HEK293 (cell line): ENCODE measurements at regions not wholly inside any gene's neighbourhood (a gene's known extent, or its start where the extent isn't known, plus 50 kb on each side); places are given as distances from the start of the nearest gene placed in this dataset.

Experiments used
- CTCF ChIA-PET: fragments of 350-600 bp; formaldehyde crosslinking; extraction: SDS; loops from one replicate; lab custom pipeline; 2021; ENCODE audit warnings: antibody characterized with exemption; lab: Yijun Ruan, JAX
- POLR2A ChIA-PET: fragments of 300-600 bp; formaldehyde crosslinking; extraction: SDS; loops from one replicate; lab custom pipeline; 2020; ENCODE audit warnings: antibody characterized with exemption, inconsistent platforms; lab: Yijun Ruan, JAX
- H3K27ac ChIP-seq: fragments of 200-500 bp; sonication (Bioruptor generic); 2 replicates; pipeline ENCODE4 v1.5.1; 2014; ENCODE audit warnings: low read depth, low read length, control low read depth, inconsistent platforms; ENCODE audit errors: extremely low read depth
- H3K36me3 ChIP-seq, 2 experiments: fragments of 200-500 bp in 1 of 2; sonication (Bioruptor generic) in 1 of 2; 1 replicate in 1 of 2; 2 replicates in 1 of 2; pipeline ENCODE4 v1.5.1; 2014 to 2017; ENCODE audit warnings: inconsistent platforms in 2 of 2, low read length in 2 of 2; ENCODE audit not compliant: control insufficient read depth in 2 of 2, insufficient read depth in 1 of 2
- H3K4me1 ChIP-seq: fragments of 200-500 bp; sonication (Bioruptor generic); 2 replicates; pipeline ENCODE4 v1.5.1; 2014; ENCODE audit warnings: mild to moderate bottlenecking, low read length, inconsistent platforms; ENCODE audit not compliant: control insufficient read depth, insufficient read depth
- H3K4me3 ChIP-seq: 2 replicates; pipeline ENCODE4 v1.5.1; 2011; ENCODE audit warnings: low read depth, mild to moderate bottlenecking, control low read depth, low read length, moderate library complexity
- H3K9me3 ChIP-seq: fragments of 200-500 bp; sonication (Bioruptor generic); 2 replicates; pipeline ENCODE4 v1.5.1; 2014; ENCODE audit warnings: low read depth, low read length, inconsistent platforms; ENCODE audit not compliant: control insufficient read depth, insufficient read depth
- OVOL3 ChIP-seq: fragments of 450-650 bp; formaldehyde crosslinking; IDR thresholded peaks from 2 replicates; pipeline ENCODE4 v1.5.1; 2016; ENCODE audit warnings: missing biosample characterization, missing genetic modification characterization
- SCRT2 ChIP-seq: fragments of 450-650 bp; formaldehyde crosslinking; IDR thresholded peaks from 2 replicates; pipeline ENCODE4 v1.5.1; 2016; ENCODE audit warnings: missing biosample characterization, missing genetic modification characterization
- ZBTB17 ChIP-seq: fragments of 450-650 bp; formaldehyde crosslinking; IDR thresholded peaks from 2 replicates; pipeline ENCODE4 v1.5.1; 2016; ENCODE audit warnings: missing biosample characterization, missing genetic modification characterization
- ZBTB7A ChIP-seq: fragments of 450-650 bp; formaldehyde crosslinking; IDR thresholded peaks from 2 replicates; pipeline ENCODE4 v1.5.1; 2016; ENCODE audit warnings: low read depth, missing biosample characterization, missing genetic modification characterization
- ZFP37 ChIP-seq: fragments of 450-650 bp; formaldehyde crosslinking; IDR thresholded peaks from 2 replicates; pipeline ENCODE4 v1.5.1; 2016; ENCODE audit warnings: missing biosample characterization, missing genetic modification characterization
- ZNF155 ChIP-seq: fragments of 450-650 bp; formaldehyde crosslinking; IDR thresholded peaks from 2 replicates; pipeline ENCODE4 v1.5.1; 2016; ENCODE audit warnings: missing biosample characterization, missing genetic modification characterization
- ZNF202 ChIP-seq: fragments of 450-650 bp; formaldehyde crosslinking; IDR thresholded peaks from 2 replicates; pipeline ENCODE4 v1.5.1; 2016; ENCODE audit warnings: missing biosample characterization, missing genetic modification characterization, borderline replicate concordance
- ZNF211 ChIP-seq: fragments of 450-650 bp; formaldehyde crosslinking; IDR thresholded peaks from 2 replicates; pipeline ENCODE4 v1.5.1; 2016; ENCODE audit warnings: low read depth, missing biosample characterization, missing genetic modification characterization
- ZNF221 ChIP-seq: fragments of 450-650 bp; formaldehyde crosslinking; IDR thresholded peaks from 2 replicates; pipeline ENCODE4 v1.5.1; 2017; ENCODE audit warnings: missing biosample characterization, missing genetic modification characterization, borderline replicate concordance
- ZNF544 ChIP-seq: fragments of 450-650 bp; formaldehyde crosslinking; IDR thresholded peaks from 2 replicates; pipeline ENCODE4 v1.5.0; 2017; ENCODE audit warnings: missing biosample characterization, missing genetic modification characterization
- ZNF548 ChIP-seq: fragments of 450-650 bp; formaldehyde crosslinking; IDR thresholded peaks from 2 replicates; pipeline ENCODE4 v1.5.1; 2016; ENCODE audit warnings: missing biosample characterization, missing genetic modification characterization
- ZNF561 ChIP-seq: fragments of 450-650 bp; IDR thresholded peaks from 2 replicates; pipeline ENCODE4 v1.5.1; 2018; ENCODE audit warnings: missing biosample characterization, missing genetic modification characterization, borderline replicate concordance
- ZNF596 ChIP-seq: fragments of 450-650 bp; IDR thresholded peaks from 2 replicates; pipeline ENCODE4 v1.5.0; 2018; ENCODE audit warnings: missing biosample characterization, mild to moderate bottlenecking, missing genetic modification characterization, moderate library complexity
- ZNF624 ChIP-seq: fragments of 450-650 bp; formaldehyde crosslinking; IDR thresholded peaks from 2 replicates; pipeline ENCODE4 v1.5.1; 2017; ENCODE audit warnings: missing biosample characterization, missing genetic modification characterization
- TF ChIP-seq, protein P1 (sequence below): fragments of 450-650 bp; formaldehyde crosslinking; conservative IDR thresholded peaks from 2 replicates; pipeline ENCODE4 v1.5.1; 2016; ENCODE audit warnings: low read depth, missing biosample characterization, missing genetic modification characterization
- TF ChIP-seq, protein P2 (sequence below): fragments of 450-650 bp; formaldehyde crosslinking; IDR thresholded peaks from 2 replicates; pipeline ENCODE4 v1.5.1; 2016; ENCODE audit warnings: missing biosample characterization, missing genetic modification characterization, low read depth
- TF ChIP-seq, protein P3 (sequence below): fragments of 450-650 bp; formaldehyde crosslinking; IDR thresholded peaks from 2 replicates; pipeline ENCODE4 v1.5.1; 2016; ENCODE audit warnings: missing biosample characterization, missing genetic modification characterization, borderline replicate concordance
- TF ChIP-seq, protein P4 (sequence below): IDR thresholded peaks from 2 replicates; pipeline ENCODE4 v1.6.1; 2011; ENCODE audit warnings: mild to moderate bottlenecking, low read depth, low read length, borderline replicate concordance
- TF ChIP-seq, protein P5 (sequence below): fragments of 450-650 bp; formaldehyde crosslinking; IDR thresholded peaks from 2 replicates; pipeline ENCODE4 v1.5.0; 2017; ENCODE audit warnings: missing biosample characterization, missing genetic modification characterization, borderline replicate concordance

DNA sequence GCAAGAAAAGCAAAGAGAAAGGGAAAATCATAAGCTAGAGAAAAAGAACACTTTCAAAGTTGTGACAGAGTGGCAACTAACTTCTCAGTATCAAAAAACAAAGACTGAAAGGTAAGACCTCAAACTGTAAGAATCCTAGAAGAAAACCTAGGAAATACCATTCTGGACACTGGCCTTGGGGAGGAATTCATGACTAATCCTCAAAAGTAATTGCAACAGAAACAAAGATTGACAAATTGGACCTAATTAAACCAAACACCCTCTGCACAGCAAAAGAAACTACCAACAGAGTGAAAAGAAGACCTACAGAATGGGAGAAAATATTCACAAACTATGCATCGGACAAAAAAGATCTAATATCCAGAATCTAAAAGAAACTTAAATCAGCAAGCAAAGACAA, 79.1 kb downstream of the FEM1C start (continued):
- TF ChIP-seq, protein P1, sequence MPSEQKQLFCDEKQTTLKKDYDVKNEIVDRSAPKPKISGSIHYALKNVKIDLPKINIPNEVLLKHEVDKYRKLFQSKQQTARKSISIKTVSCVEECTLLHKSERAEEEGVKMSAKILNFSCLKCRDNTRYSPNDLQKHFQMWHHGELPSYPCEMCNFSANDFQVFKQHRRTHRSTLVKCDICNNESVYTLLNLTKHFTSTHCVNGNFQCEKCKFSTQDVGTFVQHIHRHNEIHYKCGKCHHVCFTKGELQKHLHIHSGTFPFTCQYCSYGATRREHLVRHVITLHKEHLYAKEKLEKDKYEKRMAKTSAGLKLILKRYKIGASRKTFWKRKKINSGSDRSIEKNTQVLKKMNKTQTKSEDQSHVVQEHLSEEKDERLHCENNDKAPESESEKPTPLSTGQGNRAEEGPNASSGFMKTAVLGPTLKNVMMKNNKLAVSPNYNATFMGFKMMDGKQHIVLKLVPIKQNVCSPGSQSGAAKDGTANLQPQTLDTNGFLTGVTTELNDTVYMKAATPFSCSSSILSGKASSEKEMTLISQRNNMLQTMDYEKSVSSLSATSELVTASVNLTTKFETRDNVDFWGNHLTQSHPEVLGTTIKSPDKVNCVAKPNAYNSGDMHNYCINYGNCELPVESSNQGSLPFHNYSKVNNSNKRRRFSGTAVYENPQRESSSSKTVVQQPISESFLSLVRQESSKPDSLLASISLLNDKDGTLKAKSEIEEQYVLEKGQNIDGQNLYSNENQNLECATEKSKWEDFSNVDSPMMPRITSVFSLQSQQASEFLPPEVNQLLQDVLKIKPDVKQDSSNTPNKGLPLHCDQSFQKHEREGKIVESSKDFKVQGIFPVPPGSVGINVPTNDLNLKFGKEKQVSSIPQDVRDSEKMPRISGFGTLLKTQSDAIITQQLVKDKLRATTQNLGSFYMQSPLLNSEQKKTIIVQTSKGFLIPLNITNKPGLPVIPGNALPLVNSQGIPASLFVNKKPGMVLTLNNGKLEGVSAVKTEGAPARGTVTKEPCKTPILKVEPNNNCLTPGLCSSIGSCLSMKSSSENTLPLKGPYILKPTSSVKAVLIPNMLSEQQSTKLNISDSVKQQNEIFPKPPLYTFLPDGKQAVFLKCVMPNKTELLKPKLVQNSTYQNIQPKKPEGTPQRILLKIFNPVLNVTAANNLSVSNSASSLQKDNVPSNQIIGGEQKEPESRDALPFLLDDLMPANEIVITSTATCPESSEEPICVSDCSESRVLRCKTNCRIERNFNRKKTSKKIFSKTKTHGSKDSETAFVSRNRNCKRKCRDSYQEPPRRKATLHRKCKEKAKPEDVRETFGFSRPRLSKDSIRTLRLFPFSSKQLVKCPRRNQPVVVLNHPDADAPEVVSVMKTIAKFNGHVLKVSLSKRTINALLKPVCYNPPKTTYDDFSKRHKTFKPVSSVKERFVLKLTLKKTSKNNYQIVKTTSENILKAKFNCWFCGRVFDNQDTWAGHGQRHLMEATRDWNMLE (tag by site-specific recombination): no peak
- TF ChIP-seq SCRT2 (no peak), ZFP37 (tag by site-specific recombination) (no peak), OVOL3 (tag by site-specific recombination) (no peak)

DNA sequence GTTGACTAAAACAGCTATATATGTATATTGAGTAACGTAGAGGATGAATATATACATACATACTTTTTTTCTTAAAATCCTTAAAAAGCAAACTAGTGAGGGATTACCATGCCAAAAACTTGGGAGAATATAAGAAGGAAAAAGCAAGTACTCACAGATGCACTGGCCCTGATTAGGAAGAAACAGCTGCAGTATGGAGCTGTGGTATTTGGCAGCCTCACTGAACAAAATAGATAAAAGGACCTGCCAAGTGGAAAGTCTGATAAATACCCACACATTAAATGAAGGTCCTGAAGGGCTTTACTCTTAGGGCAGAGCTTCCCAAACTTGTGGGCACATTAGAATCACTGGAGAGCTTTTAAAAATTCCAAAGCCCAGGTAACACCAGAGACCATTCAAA, 80.6 kb downstream of the FEM1C start:
- ChIA-PET CTCF (interaction anchor here (0.6 kb wide), 1 partner anchor 65 kb away, joined by 4 read pairs; no protein-coding TSS in a partner anchor), POLR2A (no interaction called here)
- Histone ChIP-seq H3K9me3 (no peaks in the 10 kb centered on the region), H3K4me3 (no peak overlapping the region), H3K27ac (no peak overlapping the region), H3K4me1 (no peaks in the 10 kb centered on the region), H3K36me3 (no peaks in the 10 kb centered on the region)
- TF ChIP-seq, protein P2, sequence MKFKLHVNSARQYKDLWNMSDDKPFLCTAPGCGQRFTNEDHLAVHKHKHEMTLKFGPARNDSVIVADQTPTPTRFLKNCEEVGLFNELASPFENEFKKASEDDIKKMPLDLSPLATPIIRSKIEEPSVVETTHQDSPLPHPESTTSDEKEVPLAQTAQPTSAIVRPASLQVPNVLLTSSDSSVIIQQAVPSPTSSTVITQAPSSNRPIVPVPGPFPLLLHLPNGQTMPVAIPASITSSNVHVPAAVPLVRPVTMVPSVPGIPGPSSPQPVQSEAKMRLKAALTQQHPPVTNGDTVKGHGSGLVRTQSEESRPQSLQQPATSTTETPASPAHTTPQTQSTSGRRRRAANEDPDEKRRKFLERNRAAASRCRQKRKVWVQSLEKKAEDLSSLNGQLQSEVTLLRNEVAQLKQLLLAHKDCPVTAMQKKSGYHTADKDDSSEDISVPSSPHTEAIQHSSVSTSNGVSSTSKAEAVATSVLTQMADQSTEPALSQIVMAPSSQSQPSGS (tag by site-specific recombination): no peak
- TF ChIP-seq ZNF202 (tag by site-specific recombination) (no peak), ZNF155 (tag by site-specific recombination) (no peak), ZNF624 (no peak), ZNF544 (tag by site-specific recombination) (no peak), ZNF561 (tag by site-specific recombination) (no peak), ZBTB7A (tag by site-specific recombination) (no peak), ZNF548 (tag by site-specific recombination) (no peak), ZNF211 (tag by site-specific recombination) (no peak), ZNF221 (no peak), ZNF596 (tag by site-specific recombination) (no peak), ZBTB17 (tag by site-specific recombination) (no peak)
- TF ChIP-seq, protein P3, sequence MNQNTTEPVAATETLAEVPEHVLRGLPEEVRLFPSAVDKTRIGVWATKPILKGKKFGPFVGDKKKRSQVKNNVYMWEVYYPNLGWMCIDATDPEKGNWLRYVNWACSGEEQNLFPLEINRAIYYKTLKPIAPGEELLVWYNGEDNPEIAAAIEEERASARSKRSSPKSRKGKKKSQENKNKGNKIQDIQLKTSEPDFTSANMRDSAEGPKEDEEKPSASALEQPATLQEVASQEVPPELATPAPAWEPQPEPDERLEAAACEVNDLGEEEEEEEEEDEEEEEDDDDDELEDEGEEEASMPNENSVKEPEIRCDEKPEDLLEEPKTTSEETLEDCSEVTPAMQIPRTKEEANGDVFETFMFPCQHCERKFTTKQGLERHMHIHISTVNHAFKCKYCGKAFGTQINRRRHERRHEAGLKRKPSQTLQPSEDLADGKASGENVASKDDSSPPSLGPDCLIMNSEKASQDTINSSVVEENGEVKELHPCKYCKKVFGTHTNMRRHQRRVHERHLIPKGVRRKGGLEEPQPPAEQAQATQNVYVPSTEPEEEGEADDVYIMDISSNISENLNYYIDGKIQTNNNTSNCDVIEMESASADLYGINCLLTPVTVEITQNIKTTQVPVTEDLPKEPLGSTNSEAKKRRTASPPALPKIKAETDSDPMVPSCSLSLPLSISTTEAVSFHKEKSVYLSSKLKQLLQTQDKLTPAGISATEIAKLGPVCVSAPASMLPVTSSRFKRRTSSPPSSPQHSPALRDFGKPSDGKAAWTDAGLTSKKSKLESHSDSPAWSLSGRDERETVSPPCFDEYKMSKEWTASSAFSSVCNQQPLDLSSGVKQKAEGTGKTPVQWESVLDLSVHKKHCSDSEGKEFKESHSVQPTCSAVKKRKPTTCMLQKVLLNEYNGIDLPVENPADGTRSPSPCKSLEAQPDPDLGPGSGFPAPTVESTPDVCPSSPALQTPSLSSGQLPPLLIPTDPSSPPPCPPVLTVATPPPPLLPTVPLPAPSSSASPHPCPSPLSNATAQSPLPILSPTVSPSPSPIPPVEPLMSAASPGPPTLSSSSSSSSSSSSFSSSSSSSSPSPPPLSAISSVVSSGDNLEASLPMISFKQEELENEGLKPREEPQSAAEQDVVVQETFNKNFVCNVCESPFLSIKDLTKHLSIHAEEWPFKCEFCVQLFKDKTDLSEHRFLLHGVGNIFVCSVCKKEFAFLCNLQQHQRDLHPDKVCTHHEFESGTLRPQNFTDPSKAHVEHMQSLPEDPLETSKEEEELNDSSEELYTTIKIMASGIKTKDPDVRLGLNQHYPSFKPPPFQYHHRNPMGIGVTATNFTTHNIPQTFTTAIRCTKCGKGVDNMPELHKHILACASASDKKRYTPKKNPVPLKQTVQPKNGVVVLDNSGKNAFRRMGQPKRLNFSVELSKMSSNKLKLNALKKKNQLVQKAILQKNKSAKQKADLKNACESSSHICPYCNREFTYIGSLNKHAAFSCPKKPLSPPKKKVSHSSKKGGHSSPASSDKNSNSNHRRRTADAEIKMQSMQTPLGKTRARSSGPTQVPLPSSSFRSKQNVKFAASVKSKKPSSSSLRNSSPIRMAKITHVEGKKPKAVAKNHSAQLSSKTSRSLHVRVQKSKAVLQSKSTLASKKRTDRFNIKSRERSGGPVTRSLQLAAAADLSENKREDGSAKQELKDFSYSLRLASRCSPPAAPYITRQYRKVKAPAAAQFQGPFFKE (tag by site-specific recombination): no peak
- TF ChIP-seq, protein P4, sequence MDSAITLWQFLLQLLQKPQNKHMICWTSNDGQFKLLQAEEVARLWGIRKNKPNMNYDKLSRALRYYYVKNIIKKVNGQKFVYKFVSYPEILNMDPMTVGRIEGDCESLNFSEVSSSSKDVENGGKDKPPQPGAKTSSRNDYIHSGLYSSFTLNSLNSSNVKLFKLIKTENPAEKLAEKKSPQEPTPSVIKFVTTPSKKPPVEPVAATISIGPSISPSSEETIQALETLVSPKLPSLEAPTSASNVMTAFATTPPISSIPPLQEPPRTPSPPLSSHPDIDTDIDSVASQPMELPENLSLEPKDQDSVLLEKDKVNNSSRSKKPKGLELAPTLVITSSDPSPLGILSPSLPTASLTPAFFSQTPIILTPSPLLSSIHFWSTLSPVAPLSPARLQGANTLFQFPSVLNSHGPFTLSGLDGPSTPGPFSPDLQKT: no peak
- TF ChIP-seq, protein P5, sequence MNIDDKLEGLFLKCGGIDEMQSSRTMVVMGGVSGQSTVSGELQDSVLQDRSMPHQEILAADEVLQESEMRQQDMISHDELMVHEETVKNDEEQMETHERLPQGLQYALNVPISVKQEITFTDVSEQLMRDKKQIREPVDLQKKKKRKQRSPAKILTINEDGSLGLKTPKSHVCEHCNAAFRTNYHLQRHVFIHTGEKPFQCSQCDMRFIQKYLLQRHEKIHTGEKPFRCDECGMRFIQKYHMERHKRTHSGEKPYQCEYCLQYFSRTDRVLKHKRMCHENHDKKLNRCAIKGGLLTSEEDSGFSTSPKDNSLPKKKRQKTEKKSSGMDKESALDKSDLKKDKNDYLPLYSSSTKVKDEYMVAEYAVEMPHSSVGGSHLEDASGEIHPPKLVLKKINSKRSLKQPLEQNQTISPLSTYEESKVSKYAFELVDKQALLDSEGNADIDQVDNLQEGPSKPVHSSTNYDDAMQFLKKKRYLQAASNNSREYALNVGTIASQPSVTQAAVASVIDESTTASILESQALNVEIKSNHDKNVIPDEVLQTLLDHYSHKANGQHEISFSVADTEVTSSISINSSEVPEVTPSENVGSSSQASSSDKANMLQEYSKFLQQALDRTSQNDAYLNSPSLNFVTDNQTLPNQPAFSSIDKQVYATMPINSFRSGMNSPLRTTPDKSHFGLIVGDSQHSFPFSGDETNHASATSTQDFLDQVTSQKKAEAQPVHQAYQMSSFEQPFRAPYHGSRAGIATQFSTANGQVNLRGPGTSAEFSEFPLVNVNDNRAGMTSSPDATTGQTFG (tag by site-specific recombination): no peak
